ENCODE measurements at regions not wholly inside any gene's neighbourhood (a gene's known extent, or its start where the extent isn't known, plus 50 kb on each side); places are given as distances from the start of the nearest gene placed in this dataset.

- TF ChIP-seq POLR2A (IDR thresholded peaks at IDR 0.05; ENCODE audit: low read depth) = no peak
- no peak for TF ChIP-seq CTCF (IDR thresholded peaks at IDR 0.05)
- no peak for TF ChIP-seq POLR2AphosphoS5 (IDR thresholded peaks at IDR 0.05)
- no peak for TF ChIP-seq EP300 (IDR thresholded peaks at IDR 0.05)
- intact Hi-C loops (cut with DNase I) = no loop called here
- H3K9me3 ChIP-seq = no peaks in the 10 kb centered on the region
- H3K4me1 ChIP-seq = peaks cover 0 to 6% (median 4%) of the 10 kb centered on the region in 4 donors
- peak overlapping the region in 3 of 4 donors; percentile 42 to 57 (median 44) for H3K4me3 ChIP-seq
- 96% methylated on average over 23 of the region's 28 CpGs for WGBS
- H3K27me3 ChIP-seq = no peaks in the 10 kb centered on the region
- H3K27ac ChIP-seq (replicated peaks in 1 of 4) = peak overlapping the region in 1 of 4 donors; percentile 27
- peak; percentile 74 for DNase-seq (ENCODE audit: extremely low spot score)
- H3K36me3 ChIP-seq = no peaks in the 10 kb centered on the region
These were observed 105.9 kb upstream of the IER5L start for GRCh38 chr9:129283705-129284606.

- intact Hi-C loops (cut with DNase I) = no loop called here
- H3K4me1 ChIP-seq = peaks cover 0 to 6% (median 4%) of the 10 kb centered on the region in 4 donors
- 70% methylated on average over 7 of the region's 7 CpGs for WGBS
- H3K27me3 ChIP-seq = no peaks in the 10 kb centered on the region
- peak overlapping the region; percentile 27 to 54 (median 44) for H3K27ac ChIP-seq (replicated peaks in 1 of 4)
- TF ChIP-seq EP300 (IDR thresholded peaks at IDR 0.05) = no peak
- no peak for TF ChIP-seq CTCF (IDR thresholded peaks at IDR 0.05)
- no peak for TF ChIP-seq POLR2AphosphoS5 (IDR thresholded peaks at IDR 0.05)
- TF ChIP-seq POLR2A (IDR thresholded peaks at IDR 0.05; ENCODE audit: low read depth) = no peak
- H3K9me3 ChIP-seq = no peaks in the 10 kb centered on the region
- H3K4me3 ChIP-seq = peak overlapping the region; percentile 42 to 57 (median 46)
- no peaks in the 10 kb centered on the region for H3K36me3 ChIP-seq
- peak; percentile 87 for DNase-seq (ENCODE audit: extremely low spot score)
These were observed 105.2 kb upstream of the IER5L start for GRCh38 chr9:129283291-129283691.

- intact Hi-C loops (cut with DNase I) = no loop called here
- DNase-seq (ENCODE audit: extremely low spot score) = peak; percentile 90
- H3K4me3 ChIP-seq = peak overlapping the region; percentile 42 to 57 (median 46)
- no peaks in the 10 kb centered on the region for H3K9me3 ChIP-seq
- no peaks in the 10 kb centered on the region for H3K27me3 ChIP-seq
- peaks cover 0 to 6% (median 4%) of the 10 kb centered on the region in 4 donors for H3K4me1 ChIP-seq
- 89% methylated on average over 9 of the region's 15 CpGs for WGBS
- no peak for TF ChIP-seq POLR2AphosphoS5 (IDR thresholded peaks at IDR 0.05)
- TF ChIP-seq EP300 (IDR thresholded peaks at IDR 0.05) = no peak
- no peaks in the 10 kb centered on the region for H3K36me3 ChIP-seq
- H3K27ac ChIP-seq (replicated peaks in 1 of 4) = peak overlapping the region; percentile 41 to 54 (median 47)
These were observed 104.7 kb upstream of the IER5L start for GRCh38 chr9:129282731-129283211.

- WGBS = 57% methylated on average over 12 of the region's 12 CpGs
- Histone ChIP-seq H3K9me3 (no peaks in the 10 kb centered on the region), H3K4me1 (peaks cover 0 to 6% (median 4%) of the 10 kb centered on the region in 4 donors), H3K27ac (replicated peaks in 1 of 4) (peak overlapping the region; percentile 41 to 54 (median 47)), H3K4me3 (peak overlapping the region; percentile 42 to 57 (median 46)), H3K36me3 (no peaks in the 10 kb centered on the region), H3K27me3 (no peaks in the 10 kb centered on the region)
- no peak for TF ChIP-seq POLR2A (IDR thresholded peaks at IDR 0.05; ENCODE audit: low read depth)
- TF ChIP-seq POLR2AphosphoS5 (IDR thresholded peaks at IDR 0.05) = peak; percentile 23 to 30
- no peak for DNase-seq (ENCODE audit: extremely low spot score)
- intact Hi-C loops (cut with DNase I) = no loop called here
These were observed 104.2 kb upstream of the IER5L start for GRCh38 chr9:129282272-129282671.

GRCh38 chr9:129281506-129282145 lies 103.6 kb upstream of the IER5L start:
- H3K36me3 ChIP-seq = no peaks in the 10 kb centered on the region
- H3K9me3 ChIP-seq = no peaks in the 10 kb centered on the region
- H3K4me1 ChIP-seq = peaks cover 0 to 6% (median 4%) of the 10 kb centered on the region in 4 donors
- H3K27ac ChIP-seq (replicated peaks in 1 of 4) = peak overlapping the region in 2 of 4 donors; percentile 6 to 48
- H3K27me3 ChIP-seq = peaks cover 0 to 4% (median 0%) of the 10 kb centered on the region in 4 donors
- TF ChIP-seq CTCF (IDR thresholded peaks at IDR 0.05) = no peak
- TF ChIP-seq POLR2A (IDR thresholded peaks at IDR 0.05; ENCODE audit: low read depth) = no peak
- TF ChIP-seq EP300 (IDR thresholded peaks at IDR 0.05) = no peak
- TF ChIP-seq POLR2AphosphoS5 (IDR thresholded peaks at IDR 0.05) = no peak
- intact Hi-C loops (cut with DNase I) = no loop called here
- H3K4me3 ChIP-seq = no peak overlapping the region
- WGBS = 90% methylated on average over 16 of the region's 16 CpGs
- DNase-seq (ENCODE audit: extremely low spot score) = peak; percentile 68

Data from esophagus muscularis mucosa (tissue), 4 donors.